DMS79 treated with DMSO at 0.1 percent for 48 hours (cell line): ENCODE measurements at regions not wholly inside any gene's neighbourhood (a gene's known extent, or its start where the extent isn't known, plus 50 kb on each side); places are given as distances from the start of the nearest gene placed in this dataset.
"Not testable (repeated sequence)": the region's sequence is repeated elsewhere in the genome, so short reads cannot be mapped to it uniquely, and the experiment has no call there.

Experiments used
- DNase-seq: peaks from one replicate; lab custom pipeline; 2025; lab: John Stamatoyannopoulos, UW

DNA sequence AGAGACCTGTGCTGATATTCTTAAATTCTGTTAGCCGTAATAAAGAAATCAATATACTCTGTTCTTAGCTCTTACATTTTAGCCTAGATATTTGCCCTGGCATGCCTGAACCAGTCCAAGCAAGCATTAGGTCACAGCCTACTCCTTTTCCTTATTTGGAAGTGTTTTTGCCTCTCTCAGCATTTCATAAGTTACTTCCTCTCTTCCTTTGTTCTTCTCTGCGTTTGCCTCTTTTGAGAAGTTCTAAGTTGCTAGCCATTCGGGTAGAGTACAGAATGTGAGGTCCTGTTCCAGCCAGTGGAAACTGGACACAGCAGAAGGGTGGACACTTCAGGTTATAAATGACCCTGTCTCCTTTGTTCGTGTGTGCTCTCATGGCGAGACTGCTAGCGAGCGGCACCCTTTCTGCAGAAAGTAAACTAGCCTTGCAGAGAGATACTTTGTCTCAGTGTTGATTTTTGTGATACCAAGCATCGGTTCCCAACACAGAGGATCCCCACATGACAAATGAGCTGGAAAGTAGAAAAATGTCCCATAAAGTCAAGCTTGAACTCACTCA is 75.0 kb upstream of the FAM153A start:
- DNase-seq, result not testable (repeated sequence)

GRCh38 chr5:177856474-177856873 is 73.8 kb upstream of the FAM153A start:
- not testable (repeated sequence) for DNase-seq

- not testable (repeated sequence) for DNase-seq
Observed at GRCh38 chr5:177847914-177848313, 65.2 kb upstream of the FAM153A start.

DNA sequence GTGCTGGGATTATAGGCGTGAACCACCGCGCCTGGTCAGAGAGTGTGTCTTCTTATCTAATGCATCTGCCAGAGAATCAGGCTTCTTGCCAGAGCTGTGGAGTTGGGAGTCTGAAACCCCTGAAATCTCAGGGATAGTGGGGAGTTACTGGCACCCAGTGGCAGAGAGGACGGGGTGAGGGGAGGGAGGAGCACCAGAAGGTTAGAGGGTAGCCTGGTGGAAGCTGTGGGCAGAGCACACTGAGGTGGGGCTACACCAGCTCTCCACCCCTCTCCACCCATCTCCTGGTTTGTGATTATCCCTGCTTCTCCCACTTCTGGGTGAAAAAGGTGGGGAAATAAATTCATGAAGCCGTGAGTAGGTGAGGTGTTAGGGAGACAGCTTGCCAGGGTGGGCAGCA is 63.9 kb upstream of the FAM153A start:
- not testable (repeated sequence) for DNase-seq

DNA sequence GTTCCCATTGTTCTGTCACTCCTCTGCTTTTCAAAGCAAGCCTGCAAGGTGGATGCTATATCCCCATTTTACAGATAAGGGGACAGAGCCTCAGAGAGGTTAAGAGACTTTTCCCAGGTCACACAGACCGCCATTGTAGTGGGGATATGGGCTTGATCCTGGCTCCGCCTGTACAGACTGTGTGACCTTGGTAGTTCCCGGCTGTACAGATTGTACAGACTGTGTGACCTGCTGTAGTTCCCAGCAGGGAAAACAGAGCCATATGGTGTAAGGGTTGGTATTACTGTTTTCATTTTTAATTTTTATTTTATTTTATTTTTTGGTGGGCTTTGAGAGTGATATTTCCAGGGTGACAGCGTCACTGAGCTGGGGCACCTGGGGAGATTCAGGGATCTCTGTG is 63.2 kb upstream of the FAM153A start:
- not testable (repeated sequence) for DNase-seq

DNA sequence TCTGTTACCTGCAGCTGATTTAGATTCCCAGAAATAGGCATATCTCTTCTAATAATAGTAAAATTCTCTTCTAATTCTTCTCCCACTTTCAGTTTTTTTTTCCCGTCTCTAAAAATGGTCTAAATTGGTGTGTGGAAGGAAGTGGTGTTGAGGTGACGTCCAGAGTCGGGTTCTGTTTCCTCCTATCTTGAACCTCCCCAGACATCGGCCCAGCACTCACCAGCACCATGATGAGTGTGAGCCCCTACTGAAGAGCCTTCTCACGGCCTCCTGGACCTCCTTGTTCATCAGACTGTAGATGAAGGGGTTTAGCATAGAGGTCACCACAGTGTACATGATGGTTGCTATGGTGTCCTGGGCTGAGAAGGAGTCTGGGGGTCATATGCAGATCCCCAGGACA is 53.5 kb upstream of the FAM153A start:
- DNase-seq, result not testable (repeated sequence)
